NCI-H187 treated with DMSO at 0.1 percent for 48 hours (cell line): ENCODE measurements at regions not wholly inside any gene's neighbourhood (a gene's known extent, or its start where the extent isn't known, plus 50 kb on each side); places are given as distances from the start of the nearest gene placed in this dataset.
"Not testable (repeated sequence)": the region's sequence is repeated elsewhere in the genome, so short reads cannot be mapped to it uniquely, and the experiment has no call there.

Experiments
- DNase-seq: peaks from one replicate; lab custom pipeline; 2025; lab: John Stamatoyannopoulos, UW

DNA sequence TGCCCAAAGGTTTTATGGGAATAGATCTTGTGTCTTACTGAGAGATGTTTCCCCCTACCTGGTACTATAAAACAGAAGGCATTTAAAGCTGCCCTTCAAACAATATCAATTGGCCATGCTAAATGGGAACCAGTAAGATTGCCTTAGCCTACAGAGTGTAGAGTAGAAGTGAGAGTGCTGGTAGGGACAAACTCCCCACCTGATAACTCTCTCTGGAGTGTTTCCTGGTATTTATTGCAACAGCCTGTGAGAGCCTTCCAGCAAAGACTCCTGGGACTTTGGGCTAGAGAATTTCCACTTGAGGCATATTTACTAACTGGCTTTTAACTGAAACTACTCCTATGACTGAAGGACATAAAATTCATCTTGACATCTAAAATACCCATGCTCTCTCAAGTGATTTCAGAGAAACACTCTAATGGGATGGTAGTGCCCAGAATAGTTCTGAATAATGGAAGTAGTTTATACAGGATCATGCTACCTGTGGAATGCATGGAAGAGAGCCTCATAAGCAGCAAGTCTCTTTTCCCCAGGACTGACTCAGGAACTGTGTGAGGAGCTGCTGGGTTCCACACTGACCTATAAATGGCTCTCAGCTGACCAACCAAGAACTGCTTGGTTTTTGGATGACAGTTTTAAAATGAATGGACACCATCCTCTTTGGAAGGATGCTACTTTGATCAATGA lies 132.7 kb upstream of the SLITRK5 start:
- peak; percentile 17 for DNase-seq

GRCh38 chr13:87553142-87553541 lies 118.0 kb upstream of the SLITRK5 start:
- no peak for DNase-seq

- no peak for DNase-seq
These were observed 117.1 kb upstream of the SLITRK5 start for GRCh38 chr13:87554045-87554444.

- DNase-seq: no peak
These were observed 113.4 kb upstream of the SLITRK5 start for GRCh38 chr13:87557788-87558187.

DNA sequence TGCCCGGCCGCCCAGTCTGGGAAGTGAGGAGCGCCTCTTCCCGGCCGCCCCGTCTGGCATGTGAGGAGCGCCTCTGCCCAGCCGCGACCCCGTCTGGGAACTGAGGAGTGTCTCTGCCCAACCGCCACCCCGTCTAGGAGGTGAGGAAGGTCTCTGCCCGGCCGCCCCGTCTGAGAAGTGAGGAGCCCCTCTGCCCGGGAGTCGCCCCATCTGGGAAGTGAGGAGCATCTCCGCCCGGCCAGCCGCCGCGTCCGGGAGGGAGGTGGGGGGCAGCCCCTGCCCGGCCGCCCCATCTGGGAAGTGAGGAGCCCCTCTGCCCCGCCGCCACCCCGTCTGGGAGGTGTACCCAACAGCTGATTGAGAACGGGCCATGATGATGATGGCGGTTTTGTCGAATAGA lies 109.6 kb upstream of the SLITRK5 start:
- DNase-seq: not testable (repeated sequence)

DNA sequence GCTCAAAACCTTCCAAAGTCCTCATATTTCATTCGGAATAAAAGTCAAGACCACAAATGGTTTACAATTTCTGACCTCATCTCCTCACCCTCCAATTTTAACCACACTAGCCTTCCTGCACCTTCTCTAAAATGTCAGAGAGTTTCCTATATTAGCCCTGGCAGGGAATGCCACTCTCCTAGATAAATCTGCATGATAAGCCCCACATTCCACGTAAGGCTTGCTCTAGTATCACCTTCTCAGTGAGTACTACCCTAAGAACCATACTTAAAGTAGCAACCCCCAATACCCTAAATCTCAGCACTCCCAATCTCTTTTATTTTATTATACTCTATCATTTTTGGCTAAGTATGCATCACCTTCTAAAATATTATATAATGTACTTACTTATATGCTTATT lies 100.5 kb upstream of the SLITRK5 start:
- no peak for DNase-seq

GRCh38 chr13:87582399-87582798 lies 88.8 kb upstream of the SLITRK5 start:
- no peak for DNase-seq

DNA sequence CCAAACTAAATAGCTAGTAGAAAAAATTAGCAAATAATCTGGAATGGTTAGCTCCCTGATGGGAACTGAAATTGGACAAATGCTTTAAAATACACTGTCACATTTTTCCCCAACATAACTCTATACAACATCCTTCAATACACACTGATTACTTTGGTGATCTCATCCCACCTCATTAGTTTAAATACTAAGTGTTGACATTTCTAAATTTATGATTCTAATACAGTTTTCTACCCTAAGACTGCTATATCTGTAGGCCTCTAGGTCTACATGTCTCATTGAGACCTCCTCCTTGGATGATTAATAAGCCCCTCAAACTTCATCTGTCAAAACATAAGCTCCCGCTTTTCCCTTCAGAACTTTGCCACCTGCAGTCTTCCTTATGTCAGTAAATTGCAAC lies 80.7 kb upstream of the SLITRK5 start:
- DNase-seq: no peak

- DNase-seq: not testable (repeated sequence)
These were observed 66.7 kb upstream of the SLITRK5 start for GRCh38 chr13:87604437-87604836.

DNA sequence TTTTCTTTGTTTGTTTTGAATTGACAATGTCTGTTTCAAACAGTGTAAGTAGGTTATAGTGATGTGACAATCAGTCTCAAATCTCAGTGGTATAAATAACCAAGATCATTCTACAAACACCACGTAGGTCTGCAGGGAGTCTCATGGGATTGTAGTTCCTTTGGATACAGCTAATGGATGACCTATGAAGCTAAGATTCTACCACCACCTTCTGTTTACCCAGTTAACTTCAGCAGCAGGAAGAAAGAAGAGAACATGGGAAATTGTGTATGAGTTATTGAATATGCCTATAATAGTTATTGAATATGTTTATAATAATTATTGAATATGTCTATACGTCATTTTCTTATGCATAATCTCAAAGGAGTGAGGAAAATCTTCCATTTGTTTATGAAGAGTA lies 63.9 kb upstream of the SLITRK5 start:
- no peak for DNase-seq

DNA sequence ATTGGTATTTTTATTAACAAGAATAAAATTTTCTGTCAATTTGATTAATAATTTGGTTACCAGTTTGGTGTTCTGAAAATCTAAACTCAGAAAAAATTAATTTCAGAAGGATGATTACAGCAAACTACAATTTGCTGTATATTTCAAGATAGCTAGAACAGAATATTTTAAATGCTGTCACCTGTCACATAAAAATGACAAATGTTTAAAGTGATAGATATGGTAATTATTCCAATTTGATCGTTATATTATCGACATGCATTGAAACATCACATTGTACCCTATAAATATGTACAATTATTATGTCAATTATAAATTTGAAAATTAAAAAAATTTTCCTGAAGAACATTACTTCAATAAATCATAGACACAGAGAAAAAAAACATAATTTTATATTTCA lies 56.9 kb upstream of the SLITRK5 start:
- no peak for DNase-seq
